ENCODE measurements at regions not wholly inside any gene's neighbourhood (a gene's known extent, or its start where the extent isn't known, plus 50 kb on each side); places are given as distances from the start of the nearest gene placed in this dataset.

- peak in 1 of 3 donors; percentile 16 for DNase-seq
Measured at GRCh38 chr7:25804154-25804553, 347.8 kb upstream of the NFE2L3 start.

GRCh38 chr7:25805027-25805687 is 346.8 kb upstream of the NFE2L3 start:
- DNase-seq = peak in 1 of 3 donors; percentile 41

GRCh38 chr7:25807086-25807611 is 344.8 kb upstream of the NFE2L3 start:
- no peak for DNase-seq

- no peak for DNase-seq
Measured at GRCh38 chr7:25809441-25809840, 342.6 kb upstream of the NFE2L3 start.

- no peak for DNase-seq
Measured at GRCh38 chr7:25812086-25812850, 339.7 kb upstream of the NFE2L3 start.

GRCh38 chr7:25813381-25813780 is 338.6 kb upstream of the NFE2L3 start:
- DNase-seq = no peak

GRCh38 chr7:25815711-25816110 is 336.3 kb upstream of the NFE2L3 start:
- no peak for DNase-seq

GRCh38 chr7:25820432-25821040 is 331.5 kb upstream of the NFE2L3 start:
- no peak for DNase-seq

- no peak for DNase-seq
Measured at GRCh38 chr7:25821225-25821624, 330.8 kb upstream of the NFE2L3 start.

- DNase-seq = no peak
Measured at GRCh38 chr7:25822823-25823222, 329.2 kb upstream of the NFE2L3 start.

- no peak for DNase-seq
Measured at GRCh38 chr7:25823571-25823970, 328.4 kb upstream of the NFE2L3 start.

GRCh38 chr7:25828468-25828867 is 323.5 kb upstream of the NFE2L3 start:
- DNase-seq = no peak

- no peak for DNase-seq
Measured at GRCh38 chr7:25829663-25830062, 322.3 kb upstream of the NFE2L3 start.

- DNase-seq = no peak
Measured at GRCh38 chr7:25830215-25830614, 321.8 kb upstream of the NFE2L3 start.

- DNase-seq = no peak
Measured at GRCh38 chr7:25831062-25831691, 320.8 kb upstream of the NFE2L3 start.

- no peak for DNase-seq
Measured at GRCh38 chr7:25831831-25832411, 320.1 kb upstream of the NFE2L3 start.

- no peak for DNase-seq
Measured at GRCh38 chr7:25832456-25832855, 319.5 kb upstream of the NFE2L3 start.

- DNase-seq = no peak
Measured at GRCh38 chr7:25832929-25833328, 319.1 kb upstream of the NFE2L3 start.

GRCh38 chr7:25834050-25834449 is 317.9 kb upstream of the NFE2L3 start:
- no peak for DNase-seq

- DNase-seq = peak in 1 of 3 donors; percentile 47
Measured at GRCh38 chr7:25835197-25835596, 316.8 kb upstream of the NFE2L3 start.

GRCh38 chr7:25839084-25839769 is 312.8 kb upstream of the NFE2L3 start:
- DNase-seq = no peak

Data from muscle of back (tissue), 3 donors.